H1 (cell line): ENCODE measurements at regions not wholly inside any gene's neighbourhood (a gene's known extent, or its start where the extent isn't known, plus 50 kb on each side); places are given as distances from the start of the nearest gene placed in this dataset.

Experiments
- CTCF ChIA-PET: fragments of 300-600 bp; sonication (Branson Sonifier 250); formaldehyde crosslinking; loops from one replicate; lab custom pipeline; 2021; ENCODE audit not compliant: partially characterized antibody; lab: Charles Lee
- POLR2A ChIA-PET: fragments of 300-600 bp; sonication (Branson Sonifier 250); formaldehyde crosslinking; loops from one replicate; lab custom pipeline; 2021; ENCODE audit warnings: inconsistent platforms; ENCODE audit not compliant: partially characterized antibody; lab: Charles Lee
- DNase-seq, 2 experiments: peaks; one replicate each; pipeline versions ENCODE4 v3.0.0 to v3.0.0-alpha.2; 2010 to 2022; ENCODE audit warnings: low spot score in 2 of 2, low read depth in 1 of 2, mixed read lengths in 1 of 2
- FAIRE-seq: peaks from 2 replicates; lab custom pipeline; 2011; peaks lifted over from hg19 to GRCh38; lab: Jason Lieb, UNC
- H2AFZ ChIP-seq: 2 replicates; pipeline ENCODE4 v1.8.1; 2012; ENCODE audit warnings: low read length, inconsistent platforms
- H2AK5ac ChIP-seq: 2 replicates; pipeline ENCODE4 v1.6.1; 2013; ENCODE audit warnings: low read depth, low read length
- H2BK120ac ChIP-seq: replicated peaks from 2 replicates; pipeline ENCODE3; 2013; ENCODE audit warnings: low read depth, low read length, inconsistent platforms
- H2BK12ac ChIP-seq: 2 replicates; pipeline ENCODE4 v1.6.1; 2013; ENCODE audit warnings: low read depth, low read length
- H2BK15ac ChIP-seq: 2 replicates; pipeline ENCODE4 v1.6.1; 2013; ENCODE audit warnings: low read length
- H2BK20ac ChIP-seq: 2 replicates; pipeline ENCODE4 v1.6.1; 2013; ENCODE audit warnings: low read length
- H2BK5ac ChIP-seq: 2 replicates; pipeline ENCODE4 v1.6.1; 2013; ENCODE audit warnings: low read depth, low read length
- H3K14ac ChIP-seq: 2 replicates; pipeline ENCODE4 v1.6.1; 2013; ENCODE audit warnings: inconsistent platforms; ENCODE audit not compliant: insufficient read length
- H3K18ac ChIP-seq: 2 replicates; pipeline ENCODE4 v1.6.1; 2013; ENCODE audit warnings: low read length; ENCODE audit errors: extremely low read depth
- H3K23ac ChIP-seq: 2 replicates; pipeline ENCODE4 v1.6.1; 2013; ENCODE audit warnings: inconsistent platforms; ENCODE audit not compliant: insufficient read length
- H3K23me2 ChIP-seq: 2 replicates; pipeline ENCODE4 v1.6.1; 2013; ENCODE audit warnings: low read depth, low read length
- H3K27ac ChIP-seq: 2 replicates; pipeline ENCODE4 v1.6.1; 2011; ENCODE audit warnings: low read depth, low read length, inconsistent platforms
- H3K27me3 ChIP-seq, 4 experiments: replicated peaks in 1 of 4; 1 replicate in 1 of 4; 2 replicates in 3 of 4; pipeline versions ENCODE4 v1.6.1 to v1.8.1; 2011 to 2013; ENCODE audit warnings: low read length in 3 of 4, mild to moderate bottlenecking in 3 of 4, inconsistent platforms in 2 of 4, mixed read lengths in 2 of 4, moderate library complexity in 1 of 4; ENCODE audit not compliant: control insufficient read depth in 3 of 4, insufficient read depth in 3 of 4; ENCODE audit errors: extremely low read depth in 1 of 4
- H3K36me3 ChIP-seq, 4 experiments: 2 replicates each; pipeline versions ENCODE4 v1.6.1 to v1.8.1; 2011 to 2013; ENCODE audit warnings: mild to moderate bottlenecking in 4 of 4, low read length in 3 of 4, moderate library complexity in 2 of 4, control low read depth in 1 of 4, inconsistent platforms in 1 of 4; ENCODE audit not compliant: insufficient read depth in 4 of 4, control insufficient read depth in 2 of 4
- H3K4ac ChIP-seq: replicated peaks from 2 replicates; pipeline ENCODE3; 2013; ENCODE audit warnings: low read length, low read depth, mixed read lengths, inconsistent platforms; ENCODE audit not compliant: insufficient read length
- H3K4me1 ChIP-seq, 4 experiments: replicated peaks in 1 of 4; 1 replicate in 1 of 4; 2 replicates in 3 of 4; pipeline versions ENCODE4 v1.6.1 to v1.8.1; 2011 to 2013; ENCODE audit warnings: low read length in 3 of 4, inconsistent platforms in 2 of 4, mixed read lengths in 1 of 4; ENCODE audit not compliant: insufficient read depth in 4 of 4, control insufficient read depth in 3 of 4
- H3K4me2 ChIP-seq, 2 experiments: 2 replicates each; pipeline versions ENCODE4 v1.6.1 to v1.8.1; 2011 to 2013; ENCODE audit warnings: low read depth in 2 of 2, low read length in 2 of 2, control low read depth in 1 of 2, inconsistent platforms in 1 of 2, mild to moderate bottlenecking in 1 of 2; ENCODE audit not compliant: insufficient read depth in 1 of 2
- H3K4me3 ChIP-seq, 4 experiments: fragments of 200-600, 300-600 bp in 1 of 4; sonication (generic), shearing (Covaris generic), sonication (Bioruptor Twin) in 1 of 4; 2 replicates each; pipeline versions ENCODE4 v1.5.1 to v1.8.1; 2011 to 2016; ENCODE audit warnings: low read length in 4 of 4, low read depth in 3 of 4, control low read depth in 2 of 4, inconsistent platforms in 2 of 4, mild to moderate bottlenecking in 2 of 4, mixed read lengths in 1 of 4, moderate library complexity in 1 of 4; ENCODE audit not compliant: insufficient read depth in 2 of 4; ENCODE audit errors: extremely low read depth in 1 of 4
- H3K56ac ChIP-seq: replicated peaks from 2 replicates; pipeline ENCODE3; 2013; ENCODE audit warnings: low read depth, mild to moderate bottlenecking, mixed read lengths, low read length, inconsistent platforms; ENCODE audit not compliant: insufficient read length
- H3K79me1 ChIP-seq: 2 replicates; pipeline ENCODE4 v1.6.1; 2013; ENCODE audit warnings: low read depth, low read length, control low read depth
- H3K79me2 ChIP-seq, 2 experiments: 2 replicates each; pipeline versions ENCODE4 v1.6.1 to v1.8.1; 2012 to 2013; ENCODE audit warnings: low read length in 2 of 2, mild to moderate bottlenecking in 2 of 2, inconsistent platforms in 1 of 2; ENCODE audit not compliant: insufficient read depth in 2 of 2, control insufficient read depth in 1 of 2
- H3K9ac ChIP-seq, 4 experiments: replicated peaks in 1 of 4; 1 replicate in 1 of 4; 2 replicates in 3 of 4; pipeline versions ENCODE4 v1.6.1 to v1.8.1; 2011 to 2013; ENCODE audit warnings: low read depth in 3 of 4, low read length in 3 of 4, control low read depth in 2 of 4, mild to moderate bottlenecking in 2 of 4, moderate library complexity in 2 of 4, inconsistent platforms in 1 of 4; ENCODE audit errors: extremely low read depth in 1 of 4
- H3K9me3 ChIP-seq, 2 experiments: 2 replicates each; pipeline versions ENCODE4 v1.6.1 to v1.8.1; 2012 to 2013; ENCODE audit warnings: mild to moderate bottlenecking in 2 of 2, moderate library complexity in 2 of 2, control low read depth in 1 of 2, inconsistent platforms in 1 of 2, low read depth in 1 of 2, low read length in 1 of 2, mixed read lengths in 1 of 2; ENCODE audit not compliant: insufficient read depth in 2 of 2
- H4K20me1 ChIP-seq, 2 experiments: replicated peaks in 1 of 2; 2 replicates each; pipeline versions ENCODE3 to v1.8.1; 2011 to 2013; ENCODE audit warnings: inconsistent platforms in 2 of 2, low read length in 2 of 2, mild to moderate bottlenecking in 1 of 2; ENCODE audit not compliant: insufficient read depth in 2 of 2, control insufficient read depth in 1 of 2
- H4K5ac ChIP-seq: 2 replicates; pipeline ENCODE4 v1.6.1; 2013; ENCODE audit warnings: low read length, low read depth, mixed read lengths, inconsistent platforms; ENCODE audit not compliant: insufficient read length
- H4K8ac ChIP-seq: 2 replicates; pipeline ENCODE4 v1.8.0; 2013; ENCODE audit warnings: mild to moderate bottlenecking, moderate library complexity, low read length, inconsistent platforms; ENCODE audit not compliant: insufficient read depth; ENCODE audit errors: extremely low read depth
- H4K91ac ChIP-seq: replicated peaks from 2 replicates; pipeline ENCODE3; 2013; ENCODE audit warnings: low read length, mixed read lengths, inconsistent platforms; ENCODE audit not compliant: insufficient read length
- CBX5 ChIP-seq: fragments of 300-800, 300-1000 bp; sonication (generic); IDR thresholded peaks from 2 replicates; pipeline ENCODE4 v1.7.1; 2016; ENCODE audit warnings: antibody characterized with exemption, low read length, low read depth
- CEBPB ChIP-seq: IDR thresholded peaks from 2 replicates; pipeline ENCODE4 v1.6.1; 2012; ENCODE audit warnings: low read depth, low read length
- GABPA ChIP-seq: IDR thresholded peaks from 2 replicates; pipeline ENCODE4 v1.6.1; 2011; ENCODE audit warnings: mild to moderate bottlenecking, low read length, moderate library complexity, borderline replicate concordance; ENCODE audit not compliant: insufficient read depth
- KDM1A ChIP-seq: fragments of 200-600, 300-600 bp; sonication (generic); IDR thresholded peaks from 2 replicates; pipeline ENCODE4 v1.7.1; 2016; ENCODE audit warnings: mild to moderate bottlenecking, low read length, borderline replicate concordance
- KDM4A ChIP-seq: IDR thresholded peaks from one replicate; pipeline ENCODE4 v1.7.1; 2012; ENCODE audit warnings: low read depth, mild to moderate bottlenecking, moderate library complexity, low read length, inconsistent platforms; ENCODE audit not compliant: severe bottlenecking
- NRF1 ChIP-seq: IDR thresholded peaks from 2 replicates; pipeline ENCODE4 v1.6.1; 2011; ENCODE audit warnings: mild to moderate bottlenecking, low read depth, low read length, improper control_type of control experiment
- POLR2A ChIP-seq, 2 experiments: IDR thresholded peaks; 1 replicate in 1 of 2; 2 replicates in 1 of 2; pipeline ENCODE4 v1.6.1; 2011; ENCODE audit warnings: low read depth in 2 of 2, low read length in 2 of 2, mild to moderate bottlenecking in 2 of 2; ENCODE audit errors: control extremely low read depth in 1 of 2
- POLR2AphosphoS5 ChIP-seq: IDR thresholded peaks from 2 replicates; pipeline ENCODE4 v1.6.1; 2011; ENCODE audit warnings: low read depth, low read length
- RFX5 ChIP-seq: IDR thresholded peaks from 2 replicates; pipeline ENCODE4 v1.6.1; 2011; ENCODE audit warnings: low read depth, low read length, improper control_type of control experiment, borderline replicate concordance
- RXRA ChIP-seq: IDR thresholded peaks from 2 replicates; pipeline ENCODE4 v1.6.1; 2011; ENCODE audit warnings: low read depth, mild to moderate bottlenecking, low read length, moderate library complexity; ENCODE audit not compliant: insufficient read depth
- SUZ12 ChIP-seq: fragments of 200-600 bp; sonication (generic); IDR thresholded peaks from 2 replicates; pipeline ENCODE4 v1.6.1; 2012; ENCODE audit warnings: mild to moderate bottlenecking, inconsistent platforms, low read length, moderate library complexity, mixed read lengths
- USF2 ChIP-seq: IDR thresholded peaks from 2 replicates; pipeline ENCODE4 v1.6.1; 2011; ENCODE audit warnings: low read length, improper control_type of control experiment
- WGBS, 2 experiments: shearing (Covaris generic) in 1 of 2; methylation state at CpG; one replicate each; pipeline versions ENCODE4 v1.1.6 to v1.1.7; 2013 to 2015; ENCODE audit warnings: low lambda C conversion rate in 2 of 2, mixed read lengths in 2 of 2, inconsistent platforms in 1 of 2, low coverage in 1 of 2, missing lambda C conversion rate in 1 of 2; ENCODE audit not compliant: insufficient replicate concordance in 2 of 2, insufficient coverage in 1 of 2, insufficient read length in 1 of 2; ENCODE audit errors: extremely low coverage in 1 of 2, missing lambda C conversion rate in 1 of 2; 5-methylcytosine and 5-hydroxymethylcytosine counted together

GRCh38 chr2:67645280-67646138 is 248.4 kb downstream of the ETAA1 start:
- Histone ChIP-seq H2BK5ac (no peak overlapping the region), H3K9me3 (no peaks in the 10 kb centered on the region), H3K36me3 (no peaks in the 10 kb centered on the region), H3K79me2 (no peaks in the 10 kb centered on the region), H4K20me1 (no peaks in the 10 kb centered on the region), H4K5ac (no peak overlapping the region), H2AFZ (no peak overlapping the region), H2BK120ac (no peak overlapping the region), H2BK20ac (no peak overlapping the region), H3K4me1 (peaks cover 0 to 4% (median 0%) of the 10 kb centered on the region in 4 experiments; a peak in 1 of 7 replicates), H3K4me3 (no peak overlapping the region), H2BK15ac (no peak overlapping the region), H3K56ac (no peak overlapping the region), H3K18ac (no peak overlapping the region), H3K23me2 (no peaks in the 10 kb centered on the region), H4K8ac (no peak overlapping the region), H3K27ac (no peak overlapping the region), H3K4ac (no peak overlapping the region), H3K14ac (no peak overlapping the region), H4K91ac (no peak overlapping the region), H3K9ac (no peak overlapping the region), H3K4me2 (no peak overlapping the region), H2AK5ac (no peak overlapping the region), H2BK12ac (no peak overlapping the region), H3K23ac (no peak overlapping the region), H3K79me1 (no peaks in the 10 kb centered on the region), H3K27me3 (peaks cover 0 to 1% (median 0%) of the 10 kb centered on the region in 4 experiments; a peak in 1 of 7 replicates)
- CTCF ChIA-PET: interaction anchor here (0.6 to 2.1 kb wide), 4 partner anchors 64 to 1069 kb away, joined by 3 to 7 read pairs (median 3); no protein-coding TSS in a partner anchor
- POLR2A ChIA-PET: interaction anchor here (0.5 to 0.6 kb wide), 2 partner anchors 753 to 1125 kb away, joined by 3 read pairs; no protein-coding TSS in a partner anchor
- 97% methylated on average over 3 of the region's 3 CpGs; no CpG with 5 or more reads in 1 of the 2 experiments for WGBS, 2 experiments
- no peak for DNase-seq
- no peak for FAIRE-seq
- TF ChIP-seq POLR2A (IDR thresholded peaks at IDR 0.05; ENCODE audit: control extremely low read depth in 1 of 2, low read depth in 2 of 2, low read length in 2 of 2): no peak
- TF ChIP-seq RFX5: no peak
- no peak for TF ChIP-seq KDM4A
- no peak for TF ChIP-seq KDM1A
- TF ChIP-seq SUZ12: no peak
- TF ChIP-seq RXRA: no peak
- TF ChIP-seq CEBPB: no peak
- TF ChIP-seq POLR2AphosphoS5: no peak
- no peak for TF ChIP-seq GABPA
- no peak for TF ChIP-seq NRF1
- no peak for TF ChIP-seq USF2
- TF ChIP-seq CBX5: no peak
